ENCODE measurements at regions not wholly inside any gene's neighbourhood (a gene's known extent, or its start where the extent isn't known, plus 50 kb on each side); places are given as distances from the start of the nearest gene placed in this dataset.

- no peaks in the 10 kb centered on the region for H3K9me2 ChIP-seq (ENCODE audit: insufficient read depth)
- H3K9ac ChIP-seq (ENCODE audit: low read length) = no peak overlapping the region; the same call in 1 of the 2 replicates
- RAD21 ChIA-PET (ENCODE audit: low non-redundant PET in 1 of 2, low total read pairs in 2 of 2, uncharacterized antibody in 2 of 2, unreplicated experiment in 2 of 2) = interaction anchor here in 1 of 2 experiments (0.7 kb wide), 1 partner anchor 94 kb away, joined by 3 read pairs; no protein-coding TSS in a partner anchor
- H3K4me1 ChIP-seq (ENCODE audit: control insufficient read depth in 1 of 2, insufficient read depth in 2 of 2, low read length in 2 of 2) = peaks cover 83 to 91% of the 10 kb centered on the region in 2 experiments
- no peak overlapping the region for H3K4me3 ChIP-seq (replicated peaks in 1 of 2; ENCODE audit: low read depth in 1 of 2, low read length in 2 of 2)
- BruUV-seq (replicated peaks) = no TSS peak
- CTCF ChIA-PET = interaction anchor here (0.8 to 1.1 kb wide), 2 partner anchors 31 to 36 kb away, joined by 3 read pairs; no protein-coding TSS in a partner anchor
- no peaks in the 10 kb centered on the region for H4K20me1 ChIP-seq (ENCODE audit: insufficient read depth)
- no peak for ATAC-seq
- POLR2A ChIA-PET = interaction anchor here (2.4 kb wide), 1 partner anchor 30 kb away, joined by 13 read pairs; no protein-coding TSS in a partner anchor
- H3K27me3 ChIP-seq (ENCODE audit: insufficient read depth, low read length) = no peaks in the 10 kb centered on the region
- peak overlapping the region; percentile 81; the same call in 1 of the 2 replicates for H3K4me2 ChIP-seq (ENCODE audit: low read length)
- no peaks in the 10 kb centered on the region for H3K79me2 ChIP-seq (ENCODE audit: insufficient read depth, low read length)
- peak overlapping the region; percentile 97 for H3K27ac ChIP-seq (ENCODE audit: low read depth, low read length)
- H2AFZ ChIP-seq (ENCODE audit: low read depth, low read length, poor library complexity, severe bottlenecking) = no peak overlapping the region
- H3K9me3 ChIP-seq (ENCODE audit: control insufficient read depth in 1 of 2, insufficient read depth in 1 of 2, low read depth in 1 of 2, low read length in 2 of 2) = no peaks in the 10 kb centered on the region
- no peak for DNase-seq (ENCODE audit: low read depth, low spot score)
- intact Hi-C loops (cut with micrococcal nuclease) = no loop called here
- no peaks in the 10 kb centered on the region for H3K36me3 ChIP-seq (ENCODE audit: control insufficient read depth in 1 of 2, insufficient read depth in 2 of 2, low read length in 2 of 2)
- TF ChIP-seq EZH2 (IDR thresholded peaks at IDR 0.05) (no peak), ATF3 (IDR thresholded peaks at IDR 0.05) (no peak), SIN3A (IDR thresholded peaks at IDR 0.05; ENCODE audit: low read depth) (no peak), ZFX (IDR thresholded peaks at IDR 0.05) (no peak), SP1 (IDR thresholded peaks at IDR 0.05; ENCODE audit: low read depth) (no peak), CBX3 (IDR thresholded peaks at IDR 0.05; ENCODE audit: low read depth) (no peak)
These were observed 79.5 kb downstream of the IRF2BPL start for GRCh38 chr14:76948976-76949375.

DNA sequence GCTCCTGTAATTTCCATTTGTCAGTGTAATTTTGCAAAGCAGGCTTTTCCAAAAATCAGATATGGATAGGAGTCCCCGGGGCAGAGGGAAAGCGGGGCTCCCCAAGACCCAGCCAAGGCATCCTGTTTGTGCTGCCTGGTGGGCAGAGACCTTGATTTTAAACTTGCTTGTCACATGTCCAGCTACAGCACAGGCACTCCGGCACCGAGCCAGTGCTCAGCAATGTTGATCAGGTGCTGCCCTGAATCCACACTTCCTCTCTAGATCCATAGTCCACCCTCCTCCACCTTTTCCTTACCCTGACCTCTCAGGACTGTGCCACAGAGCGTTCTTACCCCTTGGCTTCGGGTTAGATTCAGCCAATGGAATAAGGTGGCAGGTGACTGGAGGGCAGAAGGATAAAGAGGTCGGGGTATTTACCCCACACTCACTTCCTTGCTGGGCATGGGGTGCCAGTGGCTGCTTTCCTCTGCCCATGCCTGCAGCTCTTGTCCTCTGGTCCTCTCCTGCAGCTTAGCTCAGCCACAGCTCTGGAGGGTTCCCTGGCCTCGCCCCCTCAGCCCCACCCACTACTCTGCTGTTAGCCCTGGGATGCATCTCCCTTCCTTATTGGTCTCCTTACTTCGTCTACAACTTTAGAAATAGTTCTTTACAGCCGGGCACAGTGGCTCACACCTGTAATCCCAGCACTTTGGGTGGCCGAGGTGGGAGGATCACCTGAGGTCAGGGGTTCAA lies 80.1 kb downstream of the IRF2BPL start:
- TF ChIP-seq POLR2AphosphoS5 (IDR thresholded peaks at IDR 0.05; ENCODE audit: low read depth, low read length) (no peak), ZFX (IDR thresholded peaks at IDR 0.05) (no peak), ZNF274 (IDR thresholded peaks at IDR 0.05; ENCODE audit: low read depth, low read length) (no peak), EZH2 (IDR thresholded peaks at IDR 0.05) (no peak)
- TF ChIP-seq, protein P1, sequence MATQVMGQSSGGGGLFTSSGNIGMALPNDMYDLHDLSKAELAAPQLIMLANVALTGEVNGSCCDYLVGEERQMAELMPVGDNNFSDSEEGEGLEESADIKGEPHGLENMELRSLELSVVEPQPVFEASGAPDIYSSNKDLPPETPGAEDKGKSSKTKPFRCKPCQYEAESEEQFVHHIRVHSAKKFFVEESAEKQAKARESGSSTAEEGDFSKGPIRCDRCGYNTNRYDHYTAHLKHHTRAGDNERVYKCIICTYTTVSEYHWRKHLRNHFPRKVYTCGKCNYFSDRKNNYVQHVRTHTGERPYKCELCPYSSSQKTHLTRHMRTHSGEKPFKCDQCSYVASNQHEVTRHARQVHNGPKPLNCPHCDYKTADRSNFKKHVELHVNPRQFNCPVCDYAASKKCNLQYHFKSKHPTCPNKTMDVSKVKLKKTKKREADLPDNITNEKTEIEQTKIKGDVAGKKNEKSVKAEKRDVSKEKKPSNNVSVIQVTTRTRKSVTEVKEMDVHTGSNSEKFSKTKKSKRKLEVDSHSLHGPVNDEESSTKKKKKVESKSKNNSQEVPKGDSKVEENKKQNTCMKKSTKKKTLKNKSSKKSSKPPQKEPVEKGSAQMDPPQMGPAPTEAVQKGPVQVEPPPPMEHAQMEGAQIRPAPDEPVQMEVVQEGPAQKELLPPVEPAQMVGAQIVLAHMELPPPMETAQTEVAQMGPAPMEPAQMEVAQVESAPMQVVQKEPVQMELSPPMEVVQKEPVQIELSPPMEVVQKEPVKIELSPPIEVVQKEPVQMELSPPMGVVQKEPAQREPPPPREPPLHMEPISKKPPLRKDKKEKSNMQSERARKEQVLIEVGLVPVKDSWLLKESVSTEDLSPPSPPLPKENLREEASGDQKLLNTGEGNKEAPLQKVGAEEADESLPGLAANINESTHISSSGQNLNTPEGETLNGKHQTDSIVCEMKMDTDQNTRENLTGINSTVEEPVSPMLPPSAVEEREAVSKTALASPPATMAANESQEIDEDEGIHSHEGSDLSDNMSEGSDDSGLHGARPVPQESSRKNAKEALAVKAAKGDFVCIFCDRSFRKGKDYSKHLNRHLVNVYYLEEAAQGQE (IDR thresholded peaks at IDR 0.05; ENCODE audit: low read depth) = no peak
- POLR2A ChIA-PET = interaction anchor here (0.6 to 2.4 kb wide), 6 partner anchors 7 to 86 kb away, joined by 3 to 13 read pairs (median 6); no protein-coding TSS in a partner anchor
- no peaks in the 10 kb centered on the region for H3K79me2 ChIP-seq (ENCODE audit: insufficient read depth, low read length)
- no TSS peak for BruUV-seq (replicated peaks)
- RAD21 ChIA-PET (ENCODE audit: low non-redundant PET in 1 of 2, low total read pairs in 2 of 2, uncharacterized antibody in 2 of 2, unreplicated experiment in 2 of 2) = interaction anchor here in 1 of 2 experiments (1.5 kb wide), 1 partner anchor 13 kb away, joined by 8 read pairs; no protein-coding TSS in a partner anchor
- no peaks in the 10 kb centered on the region for H3K27me3 ChIP-seq (ENCODE audit: insufficient read depth, low read length)
- H3K9me3 ChIP-seq (ENCODE audit: control insufficient read depth in 1 of 2, insufficient read depth in 1 of 2, low read depth in 1 of 2, low read length in 2 of 2) = no peaks in the 10 kb centered on the region
- H4K20me1 ChIP-seq (ENCODE audit: insufficient read depth) = no peaks in the 10 kb centered on the region
- ATAC-seq (no peak), DNase-seq (ENCODE audit: low read depth, low spot score) (no peak)
- peak overlapping the region; percentile 58 for H3K9ac ChIP-seq (ENCODE audit: low read length)
- H3K4me2 ChIP-seq (ENCODE audit: low read length) = peak overlapping the region; percentile 81
- H3K4me1 ChIP-seq (ENCODE audit: control insufficient read depth in 1 of 2, insufficient read depth in 2 of 2, low read length in 2 of 2) = peaks cover 77 to 85% of the 10 kb centered on the region in 2 experiments
- H3K4me3 ChIP-seq (replicated peaks in 1 of 2; ENCODE audit: low read depth in 1 of 2, low read length in 2 of 2) = no peak overlapping the region
- intact Hi-C loops (cut with micrococcal nuclease) = no loop called here
- peak overlapping the region; percentile 97 for H3K27ac ChIP-seq (ENCODE audit: low read depth, low read length)
- H3K9me2 ChIP-seq (ENCODE audit: insufficient read depth) = no peaks in the 10 kb centered on the region
- no peak overlapping the region for H2AFZ ChIP-seq (ENCODE audit: low read depth, low read length, poor library complexity, severe bottlenecking)
- CTCF ChIA-PET = interaction anchor here (1.2 to 2.9 kb wide), 3 partner anchors 9 to 35 kb away, joined by 3 to 21 read pairs (median 4); no protein-coding TSS in a partner anchor
- no peaks in the 10 kb centered on the region for H3K36me3 ChIP-seq (ENCODE audit: control insufficient read depth in 1 of 2, insufficient read depth in 2 of 2, low read length in 2 of 2)
